NCI-H1092 treated with DMSO at 0.1 percent for 48 hours (cell line): ENCODE measurements at regions not wholly inside any gene's neighbourhood (a gene's known extent, or its start where the extent isn't known, plus 50 kb on each side); places are given as distances from the start of the nearest gene placed in this dataset.

Experiments used
- DNase-seq: peaks from one replicate; lab custom pipeline; 2025; lab: John Stamatoyannopoulos, UW

- no peak for DNase-seq
These were observed 233.4 kb upstream of the KIRREL3 start for GRCh38 chr11:127233998-127234397.

- DNase-seq: no peak
These were observed 229.8 kb upstream of the KIRREL3 start for GRCh38 chr11:127230392-127230791.

- DNase-seq: no peak
These were observed 226.4 kb upstream of the KIRREL3 start for GRCh38 chr11:127226949-127227348.

GRCh38 chr11:127226380-127226779 lies 225.8 kb upstream of the KIRREL3 start:
- DNase-seq: no peak

- DNase-seq: no peak
These were observed 225.0 kb upstream of the KIRREL3 start for GRCh38 chr11:127225619-127226018.

GRCh38 chr11:127224276-127224675 lies 223.7 kb upstream of the KIRREL3 start:
- DNase-seq: no peak

GRCh38 chr11:127223633-127224032 lies 223.1 kb upstream of the KIRREL3 start:
- DNase-seq: no peak

GRCh38 chr11:127223026-127223425 lies 222.5 kb upstream of the KIRREL3 start:
- no peak for DNase-seq

GRCh38 chr11:127219704-127220103 lies 219.1 kb upstream of the KIRREL3 start:
- DNase-seq: no peak

- no peak for DNase-seq
These were observed 217.7 kb upstream of the KIRREL3 start for GRCh38 chr11:127218275-127218608.

GRCh38 chr11:127217452-127218274 lies 217.1 kb upstream of the KIRREL3 start:
- no peak for DNase-seq

GRCh38 chr11:127205688-127206217 lies 205.2 kb upstream of the KIRREL3 start:
- DNase-seq: no peak

GRCh38 chr11:127203490-127203889 lies 202.9 kb upstream of the KIRREL3 start:
- DNase-seq: no peak

GRCh38 chr11:127202105-127202504 lies 201.5 kb upstream of the KIRREL3 start:
- DNase-seq: no peak

GRCh38 chr11:127199306-127199801 lies 198.8 kb upstream of the KIRREL3 start:
- DNase-seq: no peak

- DNase-seq: no peak
These were observed 195.0 kb upstream of the KIRREL3 start for GRCh38 chr11:127195501-127196120.

GRCh38 chr11:127194521-127194920 lies 194.0 kb upstream of the KIRREL3 start:
- DNase-seq: no peak

- no peak for DNase-seq
These were observed 193.4 kb upstream of the KIRREL3 start for GRCh38 chr11:127193950-127194349.

GRCh38 chr11:127191689-127192088 lies 191.1 kb upstream of the KIRREL3 start:
- peak; percentile 25 for DNase-seq

- DNase-seq: no peak
These were observed 190.7 kb upstream of the KIRREL3 start for GRCh38 chr11:127191261-127191660.

- DNase-seq: peak; percentile 91
These were observed 182.1 kb upstream of the KIRREL3 start for GRCh38 chr11:127182586-127183203.

GRCh38 chr11:127157225-127157624 lies 156.7 kb upstream of the KIRREL3 start:
- no peak for DNase-seq

- no peak for DNase-seq
These were observed 148.8 kb upstream of the KIRREL3 start for GRCh38 chr11:127149410-127149809.
